HG03469 (cell line): ENCODE measurements at regions not wholly inside any gene's neighbourhood (a gene's known extent, or its start where the extent isn't known, plus 50 kb on each side); places are given as distances from the start of the nearest gene placed in this dataset.

Experiments used
- ATAC-seq: cut with Tn5 transposase; IDR thresholded peaks from one replicate; pipeline ENCODE4 v1.9.1; 2021; ENCODE audit warnings: mild to moderate bottlenecking, moderate library complexity, moderate number of reproducible peaks; ENCODE audit not compliant: unreplicated experiment

- ATAC-seq, result no peak
Observed at GRCh38 chr18:54767098-54767497, 61.2 kb upstream of the RAB27B start.

GRCh38 chr18:54769526-54770464 lies 58.5 kb upstream of the RAB27B start:
- no peak for ATAC-seq

- no peak for ATAC-seq
Observed at GRCh38 chr18:54772056-54772455, 56.2 kb upstream of the RAB27B start.

GRCh38 chr18:54774423-54774822 lies 53.9 kb upstream of the RAB27B start:
- no peak for ATAC-seq

- ATAC-seq, result no peak
Observed at GRCh38 chr18:54774981-54775665, 53.2 kb upstream of the RAB27B start.

- ATAC-seq, result no peak
Observed at GRCh38 chr18:54775686-54776085, 52.6 kb upstream of the RAB27B start.

- ATAC-seq, result peak; percentile 85
Observed at GRCh38 chr18:54776282-54776977, 51.8 kb upstream of the RAB27B start.

GRCh38 chr18:54777118-54777791 lies 51.0 kb upstream of the RAB27B start:
- ATAC-seq, result no peak

GRCh38 chr18:54777989-54778388 lies 50.3 kb upstream of the RAB27B start:
- no peak for ATAC-seq
